Eye (tissue), 1 donor: ENCODE measurements at regions not wholly inside any gene's neighbourhood (a gene's known extent, or its start where the extent isn't known, plus 50 kb on each side); places are given as distances from the start of the nearest gene placed in this dataset.

Experiments used
- DNase-seq: peaks from one replicate; pipeline ENCODE4 v3.0.0-alpha.2; 2015

GRCh38 chr16:5446623-5447240 is 349.1 kb upstream of the EEF2KMT start:
- DNase-seq = no peak

GRCh38 chr16:5444189-5444588 is 346.6 kb upstream of the EEF2KMT start:
- DNase-seq = no peak

GRCh38 chr16:5442986-5443385 is 345.4 kb upstream of the EEF2KMT start:
- DNase-seq = no peak

DNA sequence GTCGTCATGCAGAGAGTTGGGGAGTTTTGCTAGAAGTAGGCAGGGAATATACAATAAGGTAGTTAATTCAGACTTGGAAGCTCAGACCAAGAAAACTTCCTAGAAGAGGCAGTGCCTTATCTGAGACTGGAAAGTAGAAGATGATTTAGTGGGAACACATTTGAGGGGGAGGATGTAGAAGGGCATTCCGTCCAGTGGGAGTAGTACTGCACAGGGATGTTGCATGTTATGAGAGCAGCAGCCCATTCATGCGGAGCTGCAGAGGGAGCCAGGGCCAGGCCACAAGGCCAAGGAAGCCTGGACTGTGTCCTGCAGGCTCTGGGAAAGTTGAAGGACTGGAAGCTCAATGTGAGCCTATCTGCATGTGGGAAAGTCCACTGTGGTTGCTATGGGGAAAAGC is 344.5 kb upstream of the EEF2KMT start:
- DNase-seq = no peak

GRCh38 chr16:5438591-5438990 is 341.0 kb upstream of the EEF2KMT start:
- no peak for DNase-seq

DNA sequence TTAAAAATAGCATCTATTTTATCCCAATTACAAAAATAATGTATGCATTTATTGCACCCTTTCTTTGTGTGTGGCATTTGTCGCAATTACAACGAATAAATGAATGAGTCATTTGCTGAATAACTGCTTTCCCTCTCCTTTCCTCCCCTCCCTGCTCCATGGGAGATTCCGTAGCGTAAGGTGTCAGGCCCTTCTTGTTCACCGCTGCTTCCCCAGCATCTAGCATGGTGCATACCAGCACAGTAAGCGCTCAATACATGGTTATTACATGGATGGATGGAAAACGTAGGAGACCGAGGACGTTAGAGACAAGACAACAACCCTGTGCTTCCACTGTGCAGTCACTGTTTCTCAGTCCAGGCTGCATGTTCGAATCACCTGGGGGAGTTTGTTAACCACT is 336.0 kb upstream of the EEF2KMT start:
- DNase-seq = no peak

- DNase-seq = no peak
These were observed 334.6 kb upstream of the EEF2KMT start for GRCh38 chr16:5432166-5432565.

DNA sequence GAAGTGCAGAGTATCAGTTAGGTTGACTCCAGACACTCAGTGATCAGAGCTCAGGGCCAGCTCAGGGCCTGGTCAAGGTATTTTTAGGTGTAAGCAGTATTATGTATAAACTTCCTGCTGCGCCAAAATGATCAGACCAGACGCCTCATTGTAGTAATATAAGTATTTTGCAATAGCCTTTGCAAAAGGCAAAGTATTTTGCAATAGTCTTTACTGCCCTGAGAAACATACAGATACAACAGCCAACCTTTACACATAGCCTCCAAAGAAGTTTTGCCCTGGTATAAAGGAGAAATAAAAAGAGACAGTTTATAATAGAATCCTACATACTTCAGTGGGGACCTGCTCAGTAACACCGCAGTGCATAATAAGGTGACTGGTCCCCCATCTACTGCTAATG is 333.0 kb upstream of the EEF2KMT start:
- DNase-seq = no peak

- no peak for DNase-seq
These were observed 331.3 kb upstream of the EEF2KMT start for GRCh38 chr16:5428932-5429331.

GRCh38 chr16:5427571-5427970 is 330.0 kb upstream of the EEF2KMT start:
- DNase-seq = no peak

DNA sequence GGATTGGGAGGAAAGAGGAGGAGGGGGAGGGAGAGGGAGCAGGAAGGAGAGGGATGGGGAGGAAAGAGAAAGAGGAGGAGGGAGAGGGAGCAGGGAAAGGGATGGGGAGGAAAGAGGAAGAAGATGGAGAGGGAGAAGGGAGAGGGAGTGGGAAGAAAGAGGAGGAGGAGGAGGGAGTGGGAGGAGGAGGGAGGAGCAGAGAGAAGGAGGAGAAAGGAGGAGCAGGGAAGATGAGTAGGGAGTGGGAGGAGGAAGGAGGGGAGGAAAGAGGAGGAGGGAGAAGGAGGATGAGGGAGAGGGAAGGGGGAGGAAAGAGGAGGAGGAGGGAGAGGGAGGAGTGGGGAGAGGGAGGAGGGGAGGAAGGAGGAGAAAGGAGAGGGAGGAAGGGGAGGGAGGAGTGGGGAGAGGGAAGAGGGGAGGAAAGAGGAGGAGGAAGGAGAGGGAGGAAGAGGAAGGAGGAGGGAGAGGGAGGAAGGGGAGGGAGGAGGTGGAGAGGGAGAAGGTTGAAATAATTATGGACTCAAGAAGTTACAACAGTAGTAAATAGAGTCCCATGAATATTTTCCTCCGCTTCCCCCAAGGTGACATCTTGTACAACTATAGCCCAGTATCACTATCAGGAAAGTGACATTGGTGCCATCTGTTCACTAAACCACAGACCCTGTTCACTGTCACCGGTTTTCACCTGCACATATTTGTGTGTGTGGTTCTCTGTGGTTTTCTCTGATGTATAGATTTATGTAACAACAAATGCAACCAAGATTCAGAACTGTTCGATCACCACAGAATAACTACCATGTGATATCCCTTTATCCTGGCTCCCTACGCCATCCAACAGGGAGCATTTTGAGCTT is 325.3 kb upstream of the EEF2KMT start:
- DNase-seq = no peak

- no peak for DNase-seq
These were observed 324.5 kb upstream of the EEF2KMT start for GRCh38 chr16:5422047-5422446.

- DNase-seq = no peak
These were observed 318.4 kb upstream of the EEF2KMT start for GRCh38 chr16:5416013-5416412.

- no peak for DNase-seq
These were observed 317.5 kb upstream of the EEF2KMT start for GRCh38 chr16:5415123-5415522.

DNA sequence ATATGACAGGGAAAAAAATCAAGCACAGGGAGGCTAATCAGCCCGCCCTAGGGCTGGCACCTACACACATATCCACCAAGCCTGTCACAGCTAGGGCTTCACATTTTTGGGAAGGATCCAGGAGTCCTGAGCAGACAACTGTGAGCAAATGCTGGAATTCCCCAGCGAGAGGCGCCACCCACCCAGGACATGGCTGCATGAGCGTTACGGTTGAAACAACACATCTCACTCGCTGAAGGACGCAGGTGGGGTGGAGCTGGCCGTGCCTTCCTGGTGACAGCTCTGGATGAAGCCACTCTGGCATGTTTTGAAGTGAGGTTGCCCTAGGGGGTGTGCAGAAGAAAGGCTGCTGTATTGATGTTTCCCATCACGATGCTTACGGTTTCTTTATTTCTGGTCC is 315.1 kb upstream of the EEF2KMT start:
- peak; percentile 65 for DNase-seq

- DNase-seq = no peak
These were observed 300.6 kb upstream of the EEF2KMT start for GRCh38 chr16:5398203-5398602.

DNA sequence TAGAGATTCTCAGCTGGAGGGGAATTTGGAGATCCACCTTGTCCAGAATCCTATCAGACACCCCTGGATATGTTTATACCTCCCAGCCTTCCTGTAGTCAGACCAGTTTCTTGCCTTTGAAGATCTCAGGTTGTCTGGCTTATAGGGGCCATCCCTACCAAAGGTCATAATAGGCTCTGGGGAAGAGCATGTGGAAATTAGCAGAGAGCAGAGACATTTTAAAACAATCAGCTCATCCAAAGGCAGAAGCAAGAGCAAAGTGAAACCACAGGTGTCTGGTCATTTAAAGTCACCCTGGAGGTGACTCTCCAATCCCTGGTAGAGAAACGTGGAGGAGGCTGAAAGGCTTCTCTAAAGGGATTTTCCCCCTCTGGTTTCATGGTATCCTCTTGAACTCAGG is 299.3 kb upstream of the EEF2KMT start:
- DNase-seq = no peak

DNA sequence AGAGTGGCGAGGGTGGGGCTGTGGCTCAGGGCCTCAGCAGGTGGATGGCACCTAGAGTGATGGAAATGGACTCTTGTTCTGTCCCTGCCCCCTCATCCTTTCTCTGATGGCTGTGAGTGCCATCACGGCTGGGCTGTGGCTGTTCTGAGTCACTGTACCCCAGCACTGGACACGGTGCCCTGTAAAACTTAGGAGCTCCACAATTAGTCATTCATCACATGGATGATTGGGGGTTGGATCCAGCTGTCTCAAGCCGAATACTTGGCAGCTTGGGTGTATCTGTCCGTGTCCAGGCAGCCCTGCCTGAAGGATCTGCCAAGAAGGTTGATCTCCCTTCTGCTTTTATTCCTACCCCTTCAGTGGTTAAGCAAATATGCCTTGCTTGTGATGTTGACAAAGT is 295.5 kb upstream of the EEF2KMT start:
- no peak for DNase-seq

- DNase-seq = no peak
These were observed 289.4 kb upstream of the EEF2KMT start for GRCh38 chr16:5386989-5387388.

GRCh38 chr16:5385811-5386210 is 288.2 kb upstream of the EEF2KMT start:
- no peak for DNase-seq

DNA sequence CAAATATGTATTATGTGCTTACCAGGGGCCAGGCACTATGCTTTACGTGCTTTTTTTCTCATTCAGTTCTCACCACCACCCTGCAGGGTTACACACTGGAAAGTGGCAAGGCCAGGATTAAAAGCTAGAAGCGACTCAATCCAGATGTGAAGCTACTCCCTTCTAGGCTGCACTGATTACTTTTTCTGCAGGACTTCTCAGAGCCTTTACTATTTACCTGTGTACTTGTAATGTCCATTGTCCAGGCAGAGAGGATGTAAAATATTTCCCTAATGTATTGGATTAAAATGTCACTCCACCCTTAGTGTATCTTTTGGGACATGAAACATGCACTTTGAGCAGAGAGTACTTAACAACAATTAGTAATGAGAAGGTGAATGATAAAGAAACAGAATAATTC is 287.5 kb upstream of the EEF2KMT start:
- DNase-seq = no peak

GRCh38 chr16:5383737-5384136 is 286.1 kb upstream of the EEF2KMT start:
- DNase-seq = no peak

GRCh38 chr16:5382484-5382883 is 284.9 kb upstream of the EEF2KMT start:
- DNase-seq = no peak

DNA sequence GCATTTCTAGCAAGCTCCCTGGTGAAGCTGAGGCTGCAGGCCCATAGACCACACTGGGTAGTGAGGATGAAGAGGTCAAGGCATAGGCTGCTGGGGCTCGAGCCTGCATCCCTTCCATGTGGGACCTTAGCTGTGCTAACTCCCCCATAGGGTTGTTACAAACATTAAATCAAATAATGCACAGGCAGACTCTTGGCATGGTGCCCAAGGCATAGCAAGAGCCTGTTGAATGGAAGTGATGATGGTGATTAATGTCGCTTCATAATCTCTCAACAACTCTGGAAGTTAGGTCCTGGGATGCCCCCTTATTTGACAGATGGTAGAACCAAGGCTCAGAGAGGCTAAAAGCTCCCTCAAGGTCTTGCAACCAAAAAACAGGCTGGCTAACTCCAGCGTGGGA is 283.9 kb upstream of the EEF2KMT start:
- DNase-seq = no peak

DNA sequence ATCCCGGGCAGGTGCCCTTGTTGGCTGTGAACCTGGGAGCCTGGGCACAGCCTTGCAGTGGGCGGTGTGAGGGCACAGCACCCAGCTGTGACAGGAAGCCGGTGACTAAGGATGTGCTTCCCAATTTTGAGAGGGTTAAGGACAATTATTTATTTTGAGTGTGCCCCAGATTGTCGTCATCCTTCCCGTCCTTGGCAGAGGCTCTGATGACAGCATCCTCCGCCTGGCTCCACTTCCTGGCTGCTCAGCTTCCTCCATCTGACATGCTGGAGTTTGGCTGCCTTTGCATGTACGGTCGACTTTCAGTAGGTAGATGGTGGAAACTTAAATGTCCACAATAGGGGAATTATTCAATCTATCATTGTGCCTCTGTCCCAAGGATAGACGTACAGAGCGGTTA is 282.4 kb upstream of the EEF2KMT start:
- no peak for DNase-seq
